Hepatocyte (in vitro differentiated cells): ENCODE measurements at regions not wholly inside any gene's neighbourhood (a gene's known extent, or its start where the extent isn't known, plus 50 kb on each side); places are given as distances from the start of the nearest gene placed in this dataset.

Experiments
- DNase-seq: peaks from one replicate; pipeline ENCODE4 v3.0.0-alpha.2; 2016; ENCODE audit warnings: low spot score
- H2AFZ ChIP-seq: fragments of 200-600 bp; sonication (generic); 2 replicates; pipeline ENCODE4 v1.6.0; 2016; ENCODE audit warnings: antibody characterized with exemption, mild to moderate bottlenecking
- H3K27ac ChIP-seq: fragments of 200-600 bp; sonication (generic); 2 replicates; pipeline ENCODE4 v1.5.1; 2016; ENCODE audit warnings: mild to moderate bottlenecking
- H3K27me3 ChIP-seq: fragments of 200-600 bp; sonication (generic); 2 replicates; pipeline ENCODE4 v1.6.1; 2016
- H3K36me3 ChIP-seq: fragments of 200-600 bp; sonication (generic); replicated peaks from 2 replicates; pipeline ENCODE4 v1.5.1; 2016; ENCODE audit warnings: low read depth; ENCODE audit not compliant: insufficient read depth
- H3K4me1 ChIP-seq: fragments of 200-600 bp; sonication (generic); 2 replicates; pipeline ENCODE4 v1.5.1; 2016; ENCODE audit warnings: mild to moderate bottlenecking, moderate library complexity; ENCODE audit not compliant: insufficient read depth
- H3K4me2 ChIP-seq: fragments of 200-600 bp; sonication (generic); 2 replicates; pipeline ENCODE4 v1.6.0; 2016
- H3K4me3 ChIP-seq: fragments of 200-600 bp; sonication (generic); 2 replicates; pipeline ENCODE4 v1.5.1; 2016; ENCODE audit warnings: mild to moderate bottlenecking
- H3K79me2 ChIP-seq: fragments of 200-600 bp; sonication (generic); 2 replicates; pipeline ENCODE4 v1.6.0; 2017; ENCODE audit warnings: mild to moderate bottlenecking
- H3K9me2 ChIP-seq: fragments of 200-600 bp; sonication (generic); replicated peaks from 2 replicates; pipeline ENCODE4 v1.6.0; 2017; ENCODE audit warnings: mild to moderate bottlenecking; ENCODE audit not compliant: insufficient read depth
- H3K9me3 ChIP-seq: fragments of 200-600 bp; sonication (generic); 2 replicates; pipeline ENCODE4 v1.5.1; 2016; ENCODE audit warnings: low read depth, mild to moderate bottlenecking
- H4K20me1 ChIP-seq: fragments of 200-600 bp; sonication (generic); 2 replicates; pipeline ENCODE4 v1.6.0; 2016; ENCODE audit warnings: mild to moderate bottlenecking; ENCODE audit not compliant: insufficient read depth, poor library complexity, severe bottlenecking
- CTCF ChIP-seq: fragments of 200-600 bp; sonication (generic); IDR thresholded peaks from 2 replicates; pipeline ENCODE4 v1.5.1; 2016; ENCODE audit warnings: antibody characterized with exemption, mild to moderate bottlenecking; ENCODE audit not compliant: poor library complexity
- EZH2 ChIP-seq: fragments of 200-600 bp; sonication (generic); IDR thresholded peaks from 2 replicates; pipeline ENCODE4 v1.6.1; 2016; ENCODE audit warnings: antibody characterized with exemption, mild to moderate bottlenecking, borderline replicate concordance
- EZH2phosphoT487 ChIP-seq: fragments of 200-600 bp; sonication (generic); IDR thresholded peaks from one replicate; pipeline ENCODE4 v1.6.1; 2018; ENCODE audit warnings: antibody characterized with exemption, mild to moderate bottlenecking, low read depth, moderate library complexity; ENCODE audit not compliant: unreplicated experiment, severe bottlenecking
- WGBS: methylation state at CpG from one replicate; pipeline ENCODE4 v1.1.6; 2016; ENCODE audit warnings: low lambda C conversion rate; ENCODE audit errors: missing lambda C conversion rate; 5-methylcytosine and 5-hydroxymethylcytosine counted together

- H3K4me2 ChIP-seq, result no peak overlapping the region
- no peaks in the 10 kb centered on the region for H3K9me2 ChIP-seq
- no peak for DNase-seq
- H3K36me3 ChIP-seq, result no peaks in the 10 kb centered on the region
- H3K4me1 ChIP-seq, result no peaks in the 10 kb centered on the region
- H3K27me3 ChIP-seq, result no peaks in the 10 kb centered on the region
- no peak overlapping the region for H3K4me3 ChIP-seq
- TF ChIP-seq CTCF (no peak), EZH2 (no peak), EZH2phosphoT487 (no peak)
- no peaks in the 10 kb centered on the region for H4K20me1 ChIP-seq
- no peak overlapping the region for H3K27ac ChIP-seq
- H3K79me2 ChIP-seq, result no peaks in the 10 kb centered on the region
- no peaks in the 10 kb centered on the region for H3K9me3 ChIP-seq
- no peak overlapping the region for H2AFZ ChIP-seq
- WGBS, result 82% methylated on average over 2 of the region's 2 CpGs
Observed at GRCh38 chr10:130968964-130969363, 342.6 kb downstream of the TCERG1L start.

- no peak for DNase-seq
- 90% methylated on average over 15 of the region's 15 CpGs for WGBS
- H3K4me1 ChIP-seq, result no peaks in the 10 kb centered on the region
- H3K36me3 ChIP-seq, result no peaks in the 10 kb centered on the region
- no peaks in the 10 kb centered on the region for H3K27me3 ChIP-seq
- H3K9me3 ChIP-seq, result no peaks in the 10 kb centered on the region
- no peak overlapping the region for H3K4me3 ChIP-seq
- H3K79me2 ChIP-seq, result no peaks in the 10 kb centered on the region
- TF ChIP-seq EZH2phosphoT487, result no peak
- no peak for TF ChIP-seq EZH2
- TF ChIP-seq CTCF, result no peak
- H3K9me2 ChIP-seq, result no peaks in the 10 kb centered on the region
- H2AFZ ChIP-seq, result no peak overlapping the region
- no peak overlapping the region for H3K27ac ChIP-seq
- H4K20me1 ChIP-seq, result no peaks in the 10 kb centered on the region
- no peak overlapping the region for H3K4me2 ChIP-seq
Observed at GRCh38 chr10:130969700-130970099, 341.8 kb downstream of the TCERG1L start.

GRCh38 chr10:130970341-130971122 is 341.0 kb downstream of the TCERG1L start:
- DNase-seq, result no peak
- Histone ChIP-seq H3K4me2 (no peak overlapping the region), H3K4me1 (no peaks in the 10 kb centered on the region), H3K27ac (no peak overlapping the region), H3K9me2 (no peaks in the 10 kb centered on the region), H3K4me3 (no peak overlapping the region), H3K27me3 (no peaks in the 10 kb centered on the region), H3K9me3 (no peaks in the 10 kb centered on the region), H2AFZ (no peak overlapping the region), H3K36me3 (no peaks in the 10 kb centered on the region), H3K79me2 (no peaks in the 10 kb centered on the region), H4K20me1 (no peaks in the 10 kb centered on the region)
- TF ChIP-seq EZH2phosphoT487 (no peak), CTCF (no peak)
- WGBS, result 87% methylated on average over 10 of the region's 10 CpGs

- H4K20me1 ChIP-seq, result no peaks in the 10 kb centered on the region
- H3K27ac ChIP-seq, result no peak overlapping the region
- H3K4me2 ChIP-seq, result no peak overlapping the region
- no peak for DNase-seq
- H3K79me2 ChIP-seq, result no peaks in the 10 kb centered on the region
- no peaks in the 10 kb centered on the region for H3K36me3 ChIP-seq
- no peak overlapping the region for H2AFZ ChIP-seq
- no peaks in the 10 kb centered on the region for H3K27me3 ChIP-seq
- 89% methylated on average over 8 of the region's 8 CpGs for WGBS
- H3K9me3 ChIP-seq, result no peaks in the 10 kb centered on the region
- H3K4me3 ChIP-seq, result no peak overlapping the region
- no peak for TF ChIP-seq EZH2
- no peak for TF ChIP-seq EZH2phosphoT487
- no peak for TF ChIP-seq CTCF
- no peaks in the 10 kb centered on the region for H3K4me1 ChIP-seq
- H3K9me2 ChIP-seq, result no peaks in the 10 kb centered on the region
Observed at GRCh38 chr10:130971123-130971435, 340.4 kb downstream of the TCERG1L start.
